HEK293T (cell line): ENCODE measurements at regions not wholly inside any gene's neighbourhood (a gene's known extent, or its start where the extent isn't known, plus 50 kb on each side); places are given as distances from the start of the nearest gene placed in this dataset.

Source experiments
- ELF4 ChIP-seq: fragments of 450-650 bp; IDR thresholded peaks from 2 replicates; pipeline ENCODE4 v1.6.1; 2017; ENCODE audit warnings: antibody characterized with exemption
- FOXA1 ChIP-seq: fragments of 450-650 bp; IDR thresholded peaks from 2 replicates; pipeline ENCODE4 v1.6.1; 2016; ENCODE audit warnings: mild to moderate bottlenecking
- SP1 ChIP-seq: fragments of 450-650 bp; IDR thresholded peaks from 2 replicates; pipeline ENCODE4 v1.6.1; 2017

DNA sequence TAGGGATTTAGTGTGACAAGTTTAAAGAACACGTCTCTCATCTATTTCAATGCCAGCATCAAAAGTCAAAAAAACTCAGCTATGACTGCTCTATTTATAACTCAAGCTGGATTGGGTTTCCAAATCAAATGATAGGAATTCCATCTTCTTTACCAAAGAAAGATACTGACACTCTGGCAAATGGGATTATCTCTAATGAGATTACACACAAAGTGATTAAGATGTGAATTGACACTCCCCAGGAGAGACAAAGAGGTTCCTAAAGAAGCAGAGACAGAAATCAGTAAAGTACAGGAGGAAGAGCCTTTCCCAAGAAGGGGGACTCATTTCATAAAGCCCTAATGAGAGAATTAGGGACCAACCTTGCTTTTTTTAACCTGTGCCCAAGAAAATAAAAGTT, 92.1 kb downstream of the ID4 start:
- TF ChIP-seq FOXA1 (no peak), ELF4 (no peak), SP1 (no peak)
